OCI-LY7 (cell line): ENCODE measurements at regions not wholly inside any gene's neighbourhood (a gene's known extent, or its start where the extent isn't known, plus 50 kb on each side); places are given as distances from the start of the nearest gene placed in this dataset.

Source experiments
- CTCF ChIP-seq: fragments of 200-600 bp; sonication (generic); conservative IDR thresholded peaks from 2 replicates; pipeline ENCODE4 v1.5.1; 2014; ENCODE audit warnings: mild to moderate bottlenecking, antibody characterized with exemption, low read length, moderate library complexity, mixed read lengths
- EZH2phosphoT487 ChIP-seq: fragments of 200-600 bp; sonication (generic); IDR thresholded peaks from 2 replicates; pipeline ENCODE4 v1.6.1; 2018; ENCODE audit warnings: low read depth, borderline replicate concordance, mild to moderate bottlenecking, mixed run types, antibody characterized with exemption, low read length, moderate library complexity, mixed read lengths

GRCh38 chr2:104772996-104773395 is 80.9 kb upstream of the POU3F3 start:
- TF ChIP-seq CTCF, result no peak
- TF ChIP-seq EZH2phosphoT487, result no peak
